ENCODE measurements at regions not wholly inside any gene's neighbourhood (a gene's known extent, or its start where the extent isn't known, plus 50 kb on each side); places are given as distances from the start of the nearest gene placed in this dataset.
"Not testable (repeated sequence)": the region's sequence is repeated elsewhere in the genome, so short reads cannot be mapped to it uniquely, and the experiment has no call there.

DNA sequence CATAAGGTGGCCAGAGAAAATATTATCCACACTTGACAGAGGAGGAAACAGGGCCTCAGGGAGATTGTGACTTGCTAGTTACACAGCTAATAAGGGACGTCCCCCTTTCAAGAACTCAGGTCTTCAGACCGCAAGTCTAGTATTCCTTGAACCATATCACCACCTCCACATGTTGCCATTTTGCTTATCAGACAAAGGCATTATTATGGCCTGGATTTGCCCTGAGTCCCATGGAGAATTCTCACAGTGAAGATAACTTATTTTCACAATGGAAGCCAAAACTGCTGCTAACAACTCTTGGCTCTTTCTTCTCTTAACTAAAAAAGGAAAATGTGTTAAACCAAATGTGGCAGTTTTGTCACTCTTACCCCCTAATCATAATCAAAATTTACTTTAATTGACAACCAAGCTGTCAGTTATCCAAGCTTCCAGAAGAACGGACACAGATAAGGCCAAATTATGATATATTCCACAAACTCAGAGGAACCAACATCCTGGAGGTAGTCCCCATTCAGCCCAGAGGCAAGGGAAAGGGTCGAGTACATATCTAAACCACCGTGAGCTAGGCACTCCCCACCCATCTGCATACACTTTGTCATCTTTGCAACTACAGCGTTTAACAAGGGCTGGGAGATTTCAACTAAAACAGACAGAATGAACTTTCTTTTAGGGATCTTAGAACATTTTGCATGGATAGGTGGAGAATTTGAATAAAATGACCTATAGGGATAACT, 63.6 kb upstream of the THBS1 start:
- no peak for DNase-seq (ENCODE audit: low read depth in 1 of 2, low spot score in 2 of 2)
- no peak overlapping the region for H2AFZ ChIP-seq (ENCODE audit: low read length)
- H3K4me1 ChIP-seq (replicated peaks in 1 of 4; ENCODE audit: control insufficient read depth in 3 of 4, insufficient read depth in 4 of 4, low read length in 3 of 4) = no peaks in the 10 kb centered on the region
- no peaks in the 10 kb centered on the region for H3K23me2 ChIP-seq (ENCODE audit: low read depth, low read length)
- ChIA-PET POLR2A (ENCODE audit: partially characterized antibody) (no interaction called here), CTCF (ENCODE audit: partially characterized antibody) (no interaction called here)
- H2AK5ac ChIP-seq (ENCODE audit: low read depth, low read length) = no peak overlapping the region
- H3K56ac ChIP-seq (replicated peaks; ENCODE audit: insufficient read length, low read depth, low read length) = no peak overlapping the region
- H3K4me2 ChIP-seq (ENCODE audit: insufficient read depth in 1 of 2, low read depth in 2 of 2, low read length in 2 of 2) = no peak overlapping the region
- H2BK20ac ChIP-seq (ENCODE audit: low read length) = no peak overlapping the region
- TF ChIP-seq SUZ12 (IDR thresholded peaks at IDR 0.05; ENCODE audit: low read length) = no peak
- no peak overlapping the region for H2BK5ac ChIP-seq (ENCODE audit: low read depth, low read length)
- no peak overlapping the region for H3K14ac ChIP-seq (ENCODE audit: insufficient read length)
- H2BK15ac ChIP-seq (ENCODE audit: low read length) = no peak overlapping the region
- no peaks in the 10 kb centered on the region for H3K79me1 ChIP-seq (ENCODE audit: low read depth, low read length)
- H2BK120ac ChIP-seq (replicated peaks; ENCODE audit: low read depth, low read length) = no peak overlapping the region
- H4K20me1 ChIP-seq (replicated peaks in 1 of 2; ENCODE audit: control insufficient read depth in 1 of 2, insufficient read depth in 2 of 2, low read length in 2 of 2) = no peaks in the 10 kb centered on the region
- H3K4ac ChIP-seq (replicated peaks; ENCODE audit: insufficient read length, low read depth, low read length) = no peak overlapping the region
- no peak overlapping the region for H3K27ac ChIP-seq (ENCODE audit: low read depth, low read length)
- H4K5ac ChIP-seq (ENCODE audit: insufficient read length, low read depth, low read length) = no peak overlapping the region
- no peak overlapping the region for H3K4me3 ChIP-seq (ENCODE audit: extremely low read depth in 1 of 4, insufficient read depth in 2 of 4, low read depth in 3 of 4, low read length in 4 of 4)
- no peak overlapping the region for H3K18ac ChIP-seq (ENCODE audit: extremely low read depth, low read length)
- no peaks in the 10 kb centered on the region for H3K79me2 ChIP-seq (ENCODE audit: control insufficient read depth in 1 of 2, insufficient read depth in 2 of 2, low read length in 2 of 2)
- no peak overlapping the region for H3K23ac ChIP-seq (ENCODE audit: insufficient read length)
- 91% methylated on average over 6 of the region's 6 CpGs; no CpG with 5 or more reads in 1 of the 2 experiments for WGBS, 2 experiments (ENCODE audit: extremely low coverage in 1 of 2, insufficient coverage in 1 of 2, insufficient read length in 1 of 2, insufficient replicate concordance in 2 of 2, low coverage in 1 of 2, low lambda C conversion rate in 2 of 2, missing lambda C conversion rate in 1 of 2)
- no peaks in the 10 kb centered on the region for H3K9me3 ChIP-seq (ENCODE audit: insufficient read depth in 2 of 2, low read depth in 1 of 2, low read length in 1 of 2)
- H3K36me3 ChIP-seq (ENCODE audit: control insufficient read depth in 2 of 4, insufficient read depth in 4 of 4, low read length in 3 of 4) = no peaks in the 10 kb centered on the region
- H4K8ac ChIP-seq (ENCODE audit: extremely low read depth, insufficient read depth, low read length) = no peak overlapping the region
- H3K9ac ChIP-seq (replicated peaks in 1 of 4; ENCODE audit: extremely low read depth in 1 of 4, low read depth in 3 of 4, low read length in 3 of 4) = no peak overlapping the region
- H2BK12ac ChIP-seq (ENCODE audit: low read depth, low read length) = no peak overlapping the region
- H4K91ac ChIP-seq (replicated peaks; ENCODE audit: insufficient read length, low read length) = no peak overlapping the region
- no peak for FAIRE-seq
- H3K27me3 ChIP-seq (replicated peaks in 1 of 4; ENCODE audit: control insufficient read depth in 3 of 4, extremely low read depth in 1 of 4, insufficient read depth in 3 of 4, low read length in 3 of 4) = no peaks in the 10 kb centered on the region

- H3K9me3 ChIP-seq (ENCODE audit: insufficient read depth in 2 of 2, low read depth in 1 of 2, low read length in 1 of 2); H3K14ac ChIP-seq (ENCODE audit: insufficient read length); H4K20me1 ChIP-seq (replicated peaks in 1 of 2; ENCODE audit: control insufficient read depth in 1 of 2, insufficient read depth in 2 of 2, low read length in 2 of 2); H2BK20ac ChIP-seq (ENCODE audit: low read length); H2AK5ac ChIP-seq (ENCODE audit: low read depth, low read length); POLR2A ChIA-PET (ENCODE audit: partially characterized antibody); H3K56ac ChIP-seq (replicated peaks; ENCODE audit: insufficient read length, low read depth, low read length); H2BK12ac ChIP-seq (ENCODE audit: low read depth, low read length); H2AFZ ChIP-seq (ENCODE audit: low read length); DNase-seq (ENCODE audit: low read depth in 1 of 2, low spot score in 2 of 2); H3K27me3 ChIP-seq (replicated peaks in 1 of 4; ENCODE audit: control insufficient read depth in 3 of 4, extremely low read depth in 1 of 4, insufficient read depth in 3 of 4, low read length in 3 of 4); H2BK15ac ChIP-seq (ENCODE audit: low read length); H3K4me2 ChIP-seq (ENCODE audit: insufficient read depth in 1 of 2, low read depth in 2 of 2, low read length in 2 of 2); H3K36me3 ChIP-seq (ENCODE audit: control insufficient read depth in 2 of 4, insufficient read depth in 4 of 4, low read length in 3 of 4); H3K4ac ChIP-seq (replicated peaks; ENCODE audit: insufficient read length, low read depth, low read length); FAIRE-seq; H4K91ac ChIP-seq (replicated peaks; ENCODE audit: insufficient read length, low read length); H3K23ac ChIP-seq (ENCODE audit: insufficient read length); H3K18ac ChIP-seq (ENCODE audit: extremely low read depth, low read length); H3K4me1 ChIP-seq (replicated peaks in 1 of 4; ENCODE audit: control insufficient read depth in 3 of 4, insufficient read depth in 4 of 4, low read length in 3 of 4); H3K23me2 ChIP-seq (ENCODE audit: low read depth, low read length); H2BK5ac ChIP-seq (ENCODE audit: low read depth, low read length); H3K9ac ChIP-seq (replicated peaks in 1 of 4; ENCODE audit: extremely low read depth in 1 of 4, low read depth in 3 of 4, low read length in 3 of 4); H2BK120ac ChIP-seq (replicated peaks; ENCODE audit: low read depth, low read length); H3K79me2 ChIP-seq (ENCODE audit: control insufficient read depth in 1 of 2, insufficient read depth in 2 of 2, low read length in 2 of 2); H3K27ac ChIP-seq (ENCODE audit: low read depth, low read length); H4K8ac ChIP-seq (ENCODE audit: extremely low read depth, insufficient read depth, low read length); H3K79me1 ChIP-seq (ENCODE audit: low read depth, low read length); H4K5ac ChIP-seq (ENCODE audit: insufficient read length, low read depth, low read length): not testable (repeated sequence)
- 96% methylated on average over 3 of the region's 5 CpGs; no CpG with 5 or more reads in 1 of the 2 experiments for WGBS, 2 experiments (ENCODE audit: extremely low coverage in 1 of 2, insufficient coverage in 1 of 2, insufficient read length in 1 of 2, insufficient replicate concordance in 2 of 2, low coverage in 1 of 2, low lambda C conversion rate in 2 of 2, missing lambda C conversion rate in 1 of 2)
- CTCF ChIA-PET (ENCODE audit: partially characterized antibody) = interaction anchor here (1.0 kb wide), 1 partner anchor 352 kb away, joined by 3 read pairs; no protein-coding TSS in a partner anchor
- H3K4me3 ChIP-seq (ENCODE audit: extremely low read depth in 1 of 4, insufficient read depth in 2 of 4, low read depth in 3 of 4, low read length in 4 of 4) = peak overlapping the region in 1 of 4 experiments; percentile 2; a peak in 1 of 8 replicates
Observed at GRCh38 chr15:39523968-39524367, 56.9 kb upstream of the THBS1 start.
